IPS-NIHi7 (cell line): ENCODE measurements at regions not wholly inside any gene's neighbourhood (a gene's known extent, or its start where the extent isn't known, plus 50 kb on each side); places are given as distances from the start of the nearest gene placed in this dataset.
"Not testable (repeated sequence)": the region's sequence is repeated elsewhere in the genome, so short reads cannot be mapped to it uniquely, and the experiment has no call there.

Source experiments
- DNase-seq: peaks from one replicate; pipeline ENCODE4 v3.0.0; 2012; ENCODE audit warnings: mixed read lengths; ENCODE audit errors: extremely low spot score

DNA sequence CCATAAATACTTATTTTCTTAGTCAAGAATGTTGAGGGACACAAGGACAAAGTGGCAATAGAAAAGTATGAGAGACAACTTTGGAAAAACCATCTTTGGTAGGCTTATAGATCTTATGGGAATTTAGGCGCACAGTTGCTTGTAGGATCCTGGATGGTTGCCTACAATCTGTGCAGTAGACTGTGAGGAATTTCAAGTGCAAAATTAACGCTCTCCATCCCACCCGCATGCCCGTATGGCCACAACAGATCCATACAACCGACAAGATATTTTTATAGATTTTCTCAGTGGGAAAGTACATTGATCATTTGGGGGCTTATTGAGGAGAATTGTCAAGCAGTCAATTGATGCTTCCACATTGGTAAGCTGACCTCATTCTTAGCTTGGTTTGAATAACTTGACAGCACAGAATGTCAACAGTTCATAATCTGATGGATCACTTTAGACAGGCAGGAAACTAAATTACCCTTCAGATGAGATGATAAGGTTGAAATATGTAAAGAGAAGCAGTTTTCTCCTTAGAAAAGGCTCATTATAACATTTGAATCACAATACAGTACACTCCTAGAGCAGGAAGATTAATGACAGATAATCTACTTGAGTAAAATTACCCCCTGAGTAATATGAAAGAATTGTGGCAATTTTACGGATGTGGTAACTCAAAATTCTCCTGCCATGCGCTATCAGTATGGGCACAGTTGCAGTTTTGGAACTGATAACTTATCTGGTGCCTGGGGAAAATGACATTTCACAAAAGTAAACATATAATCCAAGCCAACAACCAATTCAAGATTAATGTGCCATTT lies 479.7 kb downstream of the KIF20B start:
- no peak for DNase-seq

DNA sequence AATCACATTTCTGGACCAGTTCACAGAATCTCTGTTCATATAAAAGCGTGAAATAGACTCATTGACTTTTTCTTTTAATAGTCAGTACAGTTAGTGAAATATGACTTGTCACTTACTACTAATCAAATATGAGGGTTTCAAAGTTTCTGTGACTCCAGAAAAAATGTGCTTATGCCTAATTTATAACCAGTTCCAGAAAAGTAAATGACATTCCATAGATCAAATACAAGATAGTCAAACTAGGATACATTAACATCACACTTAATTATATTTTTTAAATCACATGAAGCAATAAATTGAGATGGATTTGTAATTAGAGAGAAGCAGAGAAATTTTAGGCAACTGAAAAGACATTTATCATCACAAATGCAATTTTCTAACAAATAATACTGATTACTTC lies 491.4 kb downstream of the KIF20B start:
- DNase-seq: no peak

DNA sequence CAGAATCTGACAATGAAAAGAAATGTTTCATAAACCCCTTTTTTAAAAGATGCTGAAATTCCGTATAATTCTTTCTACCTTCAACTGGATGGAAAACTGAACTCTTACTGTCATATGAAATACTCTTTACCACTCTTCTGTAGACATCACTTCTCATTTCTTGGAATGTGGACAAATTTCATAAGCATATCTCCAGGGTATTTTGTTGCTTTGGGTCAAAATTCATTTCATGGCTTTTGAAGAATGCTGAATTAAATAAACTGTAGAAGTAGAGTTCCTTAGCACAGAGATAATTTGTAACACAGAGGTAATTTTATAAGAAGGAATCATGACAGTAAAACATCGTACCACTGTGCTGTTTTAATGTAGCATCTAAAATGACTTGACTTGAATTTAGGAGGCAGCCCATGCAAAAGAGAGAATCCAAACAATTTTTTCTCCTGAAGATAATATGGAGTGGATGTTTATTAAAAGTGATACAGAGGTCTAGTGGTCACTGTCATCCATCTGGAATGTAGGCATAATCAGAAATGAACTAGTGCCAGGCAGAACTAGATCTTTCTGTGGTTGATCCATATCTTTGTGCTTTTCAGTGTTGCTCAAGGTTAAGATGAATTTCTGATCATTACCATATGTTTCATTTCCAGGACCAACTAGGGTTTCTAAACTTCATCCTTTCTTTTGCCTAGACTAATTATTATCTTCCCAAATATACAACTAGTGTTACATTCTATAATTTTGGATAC lies 492.0 kb downstream of the KIF20B start:
- no peak for DNase-seq

DNA sequence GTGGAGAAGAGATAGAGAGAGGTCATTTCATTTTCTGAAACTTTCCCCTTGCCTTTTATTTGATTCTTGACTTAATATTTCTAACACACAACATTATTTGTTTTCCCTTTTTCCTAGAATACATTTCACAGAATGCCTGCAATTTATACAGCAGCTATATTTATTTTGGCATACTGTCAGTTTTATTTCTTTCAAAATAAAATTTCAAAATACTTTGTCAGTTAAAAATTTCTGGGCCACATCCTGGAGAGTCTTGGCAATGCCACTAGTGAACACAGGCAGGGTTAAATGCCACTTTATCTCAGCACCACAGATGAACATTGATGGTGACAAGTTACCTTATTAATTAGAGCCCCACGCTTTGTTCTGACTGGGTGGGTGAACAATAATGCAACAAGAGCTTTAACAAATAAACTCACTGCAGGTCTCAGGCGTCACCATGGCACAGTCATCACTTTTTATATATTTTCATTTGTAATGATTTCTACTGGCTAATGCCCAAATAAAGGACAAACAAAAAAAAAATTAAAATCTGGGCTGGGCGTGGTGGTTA lies 494.0 kb downstream of the KIF20B start:
- no peak for DNase-seq

DNA sequence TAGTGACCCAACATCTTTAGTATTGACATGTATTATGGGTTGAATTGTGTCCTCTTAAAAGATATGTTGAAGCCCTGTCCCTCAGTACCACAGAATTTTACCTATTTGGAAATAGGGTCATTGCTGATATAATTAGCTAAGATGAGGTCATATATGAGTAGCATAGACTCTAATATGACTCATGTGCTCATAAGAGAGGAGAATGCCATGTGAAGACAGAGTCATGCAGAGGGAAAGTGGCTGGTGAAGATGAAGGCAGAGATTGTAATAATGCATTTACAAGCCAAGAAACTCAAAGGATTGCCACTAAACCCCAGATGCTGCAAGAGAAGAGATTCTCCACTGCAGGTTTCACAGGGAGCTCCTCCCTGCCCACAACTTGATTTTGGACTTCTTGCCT lies 496.4 kb downstream of the KIF20B start:
- no peak for DNase-seq

DNA sequence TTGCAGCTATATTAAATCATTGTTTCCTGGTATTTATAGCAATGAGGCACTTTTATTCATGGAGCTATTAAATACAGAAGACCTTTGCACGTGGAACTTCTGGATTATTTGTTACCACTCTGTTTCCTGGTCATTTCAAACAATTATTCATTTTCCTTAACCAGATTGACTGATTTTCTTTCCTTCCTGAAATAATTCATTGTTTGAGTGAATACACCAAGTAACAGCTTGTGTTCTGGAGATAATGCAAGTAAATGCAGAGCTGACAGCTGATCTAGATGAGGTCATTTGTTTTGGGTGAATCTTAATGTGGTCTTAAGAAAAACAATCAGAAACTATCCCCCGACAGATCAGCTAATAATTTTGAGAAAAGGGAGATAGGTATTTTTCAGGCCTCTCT lies 497.7 kb downstream of the KIF20B start:
- no peak for DNase-seq

DNA sequence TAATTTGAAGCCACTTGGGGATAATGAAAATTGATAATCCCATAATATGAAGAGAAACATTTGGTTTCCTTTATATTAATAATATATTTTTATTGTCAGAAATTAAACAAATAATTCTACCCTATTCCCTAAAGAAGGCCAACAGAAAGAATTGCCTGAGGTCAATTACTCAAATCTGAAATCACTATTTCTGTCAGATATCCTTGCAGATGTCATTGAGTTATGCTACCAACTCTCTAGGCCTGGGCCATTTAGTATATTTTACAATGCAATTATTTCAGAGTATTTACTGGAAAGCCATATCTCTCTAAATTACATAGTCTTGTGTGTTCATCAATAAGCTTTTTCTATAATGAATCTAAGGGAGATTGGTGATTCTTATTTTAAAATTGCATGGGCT lies 498.1 kb downstream of the KIF20B start:
- no peak for DNase-seq

DNA sequence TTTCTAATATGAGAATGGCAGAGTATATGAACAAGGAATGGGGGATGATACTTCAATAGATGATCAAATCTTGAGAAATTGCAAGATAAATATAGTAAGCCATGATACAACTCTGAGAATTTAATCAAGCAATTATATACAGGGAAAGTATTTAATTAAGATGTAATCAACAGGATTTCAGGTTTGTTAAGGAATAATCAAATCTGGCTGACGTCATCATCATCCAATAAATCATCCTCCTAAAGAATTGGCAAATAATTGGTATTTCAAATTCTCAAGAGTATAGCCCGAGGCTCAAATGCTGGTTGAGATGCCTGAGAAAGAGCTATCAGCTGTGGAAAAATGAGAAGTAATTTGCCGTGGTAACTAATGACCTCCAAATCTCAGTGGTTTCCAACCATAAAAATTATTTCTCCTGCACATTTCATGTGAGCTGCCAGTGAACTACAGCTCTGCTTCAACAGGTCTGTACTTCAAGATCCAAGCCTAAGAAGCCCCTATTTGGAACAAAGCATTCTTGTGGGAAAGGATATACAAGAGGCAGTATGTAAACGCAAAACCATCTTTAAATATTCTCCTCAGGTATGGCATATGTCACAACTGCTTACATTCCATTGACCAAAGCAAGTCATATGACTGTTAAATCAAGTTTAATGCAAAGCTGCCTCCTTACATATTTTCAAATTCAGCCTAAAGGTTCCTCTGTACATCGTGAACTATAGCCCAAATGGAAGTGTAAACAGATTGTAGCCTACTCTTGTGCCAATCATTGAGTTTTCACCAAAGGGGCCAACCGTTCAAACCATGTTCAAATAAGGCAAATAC lies 503.0 kb downstream of the KIF20B start:
- DNase-seq: no peak

DNA sequence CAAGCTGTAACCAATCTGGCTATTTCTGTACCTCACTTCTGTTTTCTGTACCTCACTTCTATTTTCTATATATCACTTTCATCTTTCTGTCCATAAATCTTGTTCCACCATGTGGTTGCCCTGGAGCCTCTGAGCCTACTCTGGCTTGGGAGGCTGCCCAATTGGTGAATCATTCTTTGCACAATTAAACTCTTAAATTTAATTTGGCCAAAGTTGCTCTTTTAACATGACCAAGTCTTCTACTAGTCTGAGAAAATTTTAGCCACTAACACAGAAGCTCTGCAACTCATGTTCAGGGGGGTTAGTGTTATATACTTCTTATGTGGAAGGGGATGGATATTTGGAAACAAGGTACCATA lies 503.5 kb downstream of the KIF20B start:
- DNase-seq: no peak

DNA sequence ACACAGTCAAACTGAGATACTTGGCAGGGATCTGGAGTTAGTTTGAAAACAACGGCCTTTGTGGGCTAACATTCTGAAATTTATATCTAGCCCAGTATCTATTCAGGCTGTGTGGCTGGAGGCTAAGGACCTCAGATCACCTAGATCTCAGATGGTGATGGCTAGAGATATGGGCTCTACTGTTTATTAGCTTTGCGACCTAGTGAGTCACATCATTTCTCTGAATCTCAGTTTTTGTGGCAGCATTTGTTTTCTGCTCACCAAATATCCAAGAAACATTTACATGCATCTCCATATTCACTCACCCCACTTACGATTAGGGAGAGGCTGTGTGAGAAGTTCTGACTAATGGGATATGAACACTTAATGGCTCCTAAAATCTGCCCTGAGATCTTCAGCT lies 503.9 kb downstream of the KIF20B start:
- DNase-seq: no peak

DNA sequence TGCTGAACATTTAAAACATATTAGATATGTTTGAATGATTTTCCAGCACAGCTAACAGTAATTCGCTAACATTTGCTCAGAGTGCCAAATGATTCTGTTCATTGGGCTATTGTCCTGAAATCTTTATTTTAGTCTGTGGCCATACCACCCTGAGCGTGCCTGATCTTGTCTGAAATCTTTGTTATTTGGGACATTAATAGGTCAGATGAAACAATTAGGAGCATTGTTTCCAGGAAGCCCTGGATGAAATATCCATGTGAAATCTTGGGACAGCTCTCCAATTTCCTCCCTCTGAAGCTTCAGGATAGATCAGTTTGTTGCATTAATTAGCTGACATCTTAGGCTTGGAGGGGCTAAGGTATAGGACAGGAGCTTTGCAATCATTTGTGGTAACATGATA lies 512.0 kb downstream of the KIF20B start:
- no peak for DNase-seq

DNA sequence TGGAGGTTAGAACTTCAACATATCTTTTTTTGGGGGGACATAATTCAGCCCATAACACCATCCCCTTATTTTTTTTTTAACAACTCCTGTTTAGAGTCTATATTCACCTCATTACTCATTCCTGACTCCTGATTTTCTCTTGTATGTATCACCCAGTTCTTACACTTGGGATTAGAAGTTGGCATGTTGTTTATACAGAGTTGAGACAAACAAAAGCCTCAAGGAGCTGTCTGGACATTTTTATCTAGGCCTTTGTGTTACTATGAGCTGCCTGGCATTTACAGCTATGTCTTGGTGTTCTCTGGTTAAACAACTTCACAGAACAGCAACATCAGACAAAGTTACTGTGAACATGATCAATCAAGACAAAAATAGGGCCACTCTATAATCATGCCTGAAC lies 517.5 kb downstream of the KIF20B start:
- no peak for DNase-seq

DNA sequence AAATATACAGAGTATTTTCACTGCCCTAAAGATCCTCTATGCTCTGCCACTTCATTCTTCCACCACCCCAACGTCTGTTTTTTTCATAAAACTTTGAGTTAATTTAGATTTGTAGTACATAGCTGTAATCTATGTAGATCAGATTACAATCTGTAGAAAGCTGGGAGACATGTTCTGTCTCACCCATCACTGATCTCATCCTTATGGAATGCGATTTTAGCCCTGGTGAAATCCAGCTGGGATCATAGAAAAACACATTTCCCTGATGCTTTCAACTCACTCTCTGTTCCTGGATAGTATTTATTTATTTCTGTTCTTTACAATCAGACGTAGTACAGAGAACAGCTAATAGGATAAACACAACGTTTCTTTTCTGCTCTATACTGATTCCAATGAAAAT lies 521.0 kb downstream of the KIF20B start:
- DNase-seq: no peak

DNA sequence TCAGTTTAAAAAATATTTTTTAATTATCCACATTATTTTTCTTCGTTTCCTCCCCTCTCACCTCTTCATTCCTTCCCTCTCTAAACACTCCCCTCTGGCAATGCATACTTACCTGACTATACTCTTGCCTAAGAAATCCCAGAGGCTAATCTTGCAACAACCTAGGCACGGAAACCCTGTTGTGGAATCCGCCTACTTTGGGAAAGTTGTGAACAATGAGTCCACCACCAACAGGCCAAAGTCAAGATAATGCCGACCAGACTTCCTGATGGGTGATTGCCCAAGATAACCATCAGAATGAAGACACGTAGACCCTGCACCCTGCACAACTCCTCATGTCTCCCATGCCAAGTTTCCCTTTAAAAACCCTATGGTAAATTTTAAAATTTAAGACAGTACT lies 521.5 kb downstream of the KIF20B start:
- DNase-seq: no peak

DNA sequence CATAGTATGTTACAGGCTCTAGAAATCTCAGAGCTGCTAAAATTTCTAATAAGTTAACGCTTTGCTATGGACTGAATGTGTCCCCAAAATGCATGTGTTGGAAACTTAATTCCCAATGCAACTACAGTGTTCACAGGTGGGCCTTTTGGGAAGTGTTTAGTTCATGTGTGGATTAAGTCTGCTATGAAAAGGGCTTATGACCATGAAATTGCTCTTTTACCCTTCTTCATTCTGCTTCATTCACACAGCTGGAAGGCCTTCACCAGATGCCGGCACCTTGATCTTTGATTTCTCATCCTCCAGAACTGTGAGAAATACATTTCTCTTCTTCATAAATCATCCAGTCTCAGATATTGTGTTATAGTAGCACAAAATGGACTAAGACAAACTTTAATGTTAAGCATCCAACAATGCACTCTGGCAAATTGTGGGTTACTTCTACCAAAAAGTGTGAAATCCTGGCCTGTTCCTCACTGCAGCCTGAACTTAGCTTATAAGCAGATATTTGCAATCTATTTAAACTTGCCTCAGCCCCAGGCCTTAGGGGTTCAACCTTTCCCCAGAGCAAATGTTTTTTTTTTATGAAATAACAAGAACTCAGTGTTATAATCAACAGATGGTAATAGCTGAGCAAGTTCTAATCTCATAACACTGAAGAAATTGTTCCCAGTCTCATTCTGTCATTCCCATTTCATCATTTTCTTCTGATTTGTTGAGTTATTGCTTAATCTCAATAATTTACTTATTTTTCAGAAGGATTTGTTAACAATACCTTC lies 523.6 kb downstream of the KIF20B start:
- DNase-seq: no peak

DNA sequence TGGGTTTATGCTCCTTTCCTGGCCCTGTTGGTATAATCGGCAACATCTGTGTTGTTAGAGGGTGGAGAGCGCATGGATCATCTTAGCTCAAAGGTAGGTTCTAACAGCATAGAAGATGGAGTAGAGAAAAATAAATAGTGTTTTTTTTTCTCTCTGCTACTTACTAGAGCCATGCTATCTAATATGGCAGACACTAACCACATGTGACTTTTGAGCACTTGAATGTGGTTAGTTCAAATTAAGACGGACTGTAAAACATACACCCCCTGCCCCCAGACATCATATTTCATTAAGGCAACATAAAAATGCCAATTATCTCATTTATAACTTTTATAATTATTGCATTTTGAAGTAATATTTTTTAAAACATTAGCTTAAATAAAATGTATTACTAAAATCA lies 525.1 kb downstream of the KIF20B start:
- no peak for DNase-seq

DNA sequence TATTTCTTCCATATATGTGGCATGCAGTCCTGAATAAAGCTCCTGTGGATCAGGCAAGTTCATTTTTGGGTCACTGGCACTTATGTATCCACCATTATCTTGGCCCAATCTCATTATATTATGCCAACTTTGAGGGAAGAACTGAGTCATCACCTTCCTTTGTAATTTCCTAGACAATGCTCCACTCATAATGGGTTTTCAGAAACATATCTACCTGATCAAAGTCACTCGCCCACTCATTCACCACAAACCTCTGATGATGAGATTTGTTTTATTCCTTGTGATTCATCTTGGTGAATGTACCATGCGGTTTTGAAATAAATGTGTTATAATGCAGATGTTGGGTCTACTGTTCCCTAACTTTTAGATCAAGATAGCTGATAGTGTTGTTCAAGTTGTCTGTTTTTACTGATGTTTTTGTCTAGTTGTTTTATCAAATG lies 525.8 kb downstream of the KIF20B start:
- DNase-seq: no peak

DNA sequence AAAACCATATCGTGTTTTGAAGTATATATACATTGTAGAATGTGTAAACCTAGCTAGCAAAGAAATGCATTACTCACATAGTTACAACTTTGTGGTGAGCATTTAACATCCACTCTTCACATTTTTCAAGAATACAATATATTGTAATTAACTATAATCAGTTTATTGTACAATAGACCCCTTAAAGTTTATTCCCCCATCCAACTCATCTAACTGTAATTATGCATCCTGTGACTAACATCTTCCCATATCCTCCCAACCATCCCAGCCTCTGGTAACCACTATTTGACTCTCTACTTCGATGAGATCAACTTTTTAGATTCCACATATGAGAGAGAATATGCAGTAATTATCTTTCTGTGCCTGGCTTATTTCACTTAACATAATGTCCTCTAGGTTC lies 526.4 kb downstream of the KIF20B start:
- no peak for DNase-seq

DNA sequence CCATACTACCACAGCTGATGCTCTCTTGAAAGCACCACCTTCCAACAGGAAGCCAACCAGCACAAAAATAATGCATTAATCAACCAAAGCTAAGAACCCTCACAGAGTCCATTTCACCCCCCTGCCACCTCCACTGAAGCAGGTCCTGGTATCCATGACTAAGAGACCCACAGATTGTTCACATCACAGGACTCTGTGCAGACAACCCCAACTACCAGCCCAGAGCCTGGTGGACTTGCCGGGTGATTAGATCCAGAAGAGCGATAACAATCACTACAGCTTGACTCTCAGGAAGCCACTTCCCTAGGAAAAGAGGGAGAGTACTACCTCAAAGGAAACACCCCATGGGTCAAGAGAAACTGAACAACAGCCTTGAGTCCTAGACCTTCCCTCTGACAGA lies 528.1 kb downstream of the KIF20B start:
- no peak for DNase-seq

DNA sequence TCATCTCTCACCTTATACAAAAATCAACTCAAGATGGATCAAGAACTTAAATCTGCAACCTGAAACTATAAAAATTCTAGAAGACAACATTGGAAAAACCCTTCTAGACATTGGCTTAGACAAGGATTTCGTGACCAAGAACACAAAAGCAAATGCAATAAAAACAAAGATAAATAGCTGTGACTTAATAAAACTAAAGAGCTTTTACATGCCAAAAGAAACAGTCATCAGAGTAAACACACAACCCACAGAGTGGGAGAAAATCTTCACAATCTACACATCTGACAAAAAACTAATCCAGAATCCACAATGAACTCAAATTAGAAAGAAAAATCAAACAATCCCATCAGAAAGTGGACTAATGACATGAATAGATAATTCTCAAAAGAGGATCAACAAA lies 532.4 kb downstream of the KIF20B start:
- DNase-seq: not testable (repeated sequence)

DNA sequence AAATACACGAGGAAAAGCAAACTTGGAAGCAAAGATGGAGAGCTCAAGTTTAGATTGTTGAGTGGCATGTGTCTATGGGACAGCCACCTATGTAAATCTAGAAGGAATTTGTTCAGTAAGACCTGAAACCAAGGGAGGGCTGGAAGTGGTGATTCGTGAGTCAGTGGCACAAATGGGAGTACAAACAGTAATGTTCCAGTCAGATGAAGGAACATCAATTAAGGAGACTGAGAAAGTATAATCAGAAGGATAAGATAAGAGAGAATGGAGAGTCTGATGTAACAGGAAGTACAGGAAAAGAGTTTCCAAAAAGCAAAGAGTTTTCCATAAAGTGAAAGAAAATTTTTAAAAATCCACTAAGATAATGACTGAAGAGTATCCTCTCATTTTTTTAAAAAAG lies 544.2 kb downstream of the KIF20B start:
- DNase-seq: no peak
